BJ (cell line): ENCODE measurements at regions not wholly inside any gene's neighbourhood (a gene's known extent, or its start where the extent isn't known, plus 50 kb on each side); places are given as distances from the start of the nearest gene placed in this dataset.

Source experiments
- CTCF ChIA-PET: fragments of 350-600 bp; formaldehyde crosslinking; extraction: SDS; loops from one replicate; lab custom pipeline; 2021; ENCODE audit warnings: antibody characterized with exemption, inconsistent platforms; lab: Yijun Ruan, JAX
- POLR2A ChIA-PET: fragments of 300-600 bp; sonication (Branson Sonifier 250); formaldehyde crosslinking; extraction: SDS; loops from one replicate; lab custom pipeline; 2021; ENCODE audit warnings: antibody characterized with exemption; lab: Charles Lee
- DNase-seq: peaks from one replicate; pipeline ENCODE4 v3.0.0-alpha.2; 2011; ENCODE audit warnings: low read depth
- H3K27me3 ChIP-seq: 2 replicates; pipeline ENCODE4 v1.6.0; 2011; ENCODE audit warnings: low read length; ENCODE audit not compliant: control insufficient read depth, insufficient read depth
- H3K36me3 ChIP-seq: 2 replicates; pipeline ENCODE4 v1.5.1; 2011; ENCODE audit warnings: low read length; ENCODE audit not compliant: control insufficient read depth, insufficient read depth
- H3K4me3 ChIP-seq: 2 replicates; pipeline ENCODE4 v1.5.1; 2011; ENCODE audit warnings: low read depth, mild to moderate bottlenecking, control low read depth, low read length
- CTCF ChIP-seq: IDR thresholded peaks from 2 replicates; pipeline ENCODE4 v1.5.1; 2011; ENCODE audit warnings: low read depth, mild to moderate bottlenecking, control low read depth, inconsistent platforms, low read length, moderate library complexity; ENCODE audit not compliant: insufficient read depth

- TF ChIP-seq CTCF, result no peak
- POLR2A ChIA-PET, result no interaction called here
- H3K4me3 ChIP-seq, result no peak overlapping the region
- CTCF ChIA-PET, result interaction anchor here (3.5 kb wide), 1 partner anchor 25 kb away, joined by 13 read pairs; no protein-coding TSS in a partner anchor
- peak; percentile 65 for DNase-seq
- no peaks in the 10 kb centered on the region for H3K36me3 ChIP-seq
- H3K27me3 ChIP-seq, result no peaks in the 10 kb centered on the region
Observed at GRCh38 chr1:55400508-55400907, 185.3 kb upstream of the USP24 start.

- POLR2A ChIA-PET, result interaction anchor here (0.5 kb wide), 1 partner anchor 325 kb away, joined by 3 read pairs; no protein-coding TSS in a partner anchor
- no peak for DNase-seq
- Histone ChIP-seq H3K36me3 (no peaks in the 10 kb centered on the region), H3K4me3 (no peak overlapping the region), H3K27me3 (no peaks in the 10 kb centered on the region)
- TF ChIP-seq CTCF, result no peak
- CTCF ChIA-PET, result interaction anchor here (1.6 to 3.5 kb wide), 3 partner anchors 19 to 24 kb away, joined by 3 to 13 read pairs (median 4); no protein-coding TSS in a partner anchor
Observed at GRCh38 chr1:55399346-55399745, 184.2 kb upstream of the USP24 start.

- no peak for TF ChIP-seq CTCF
- POLR2A ChIA-PET, result no interaction called here
- CTCF ChIA-PET, result interaction anchor here (1.0 to 1.6 kb wide), 2 partner anchors 16 to 21 kb away, joined by 3 to 4 read pairs; no protein-coding TSS in a partner anchor
- DNase-seq, result no peak
- H3K4me3 ChIP-seq, result no peak overlapping the region
- H3K27me3 ChIP-seq, result no peaks in the 10 kb centered on the region
- H3K36me3 ChIP-seq, result no peaks in the 10 kb centered on the region
Observed at GRCh38 chr1:55396381-55396891, 181.3 kb upstream of the USP24 start.

GRCh38 chr1:55388960-55389359, 173.8 kb upstream of the USP24 start:
- TF ChIP-seq CTCF, result no peak
- POLR2A ChIA-PET, result no interaction called here
- Histone ChIP-seq H3K27me3 (no peaks in the 10 kb centered on the region), H3K4me3 (no peak overlapping the region), H3K36me3 (no peaks in the 10 kb centered on the region)
- no peak for DNase-seq
- CTCF ChIA-PET, result interaction anchor here (1.0 kb wide), 1 partner anchor 14 kb away, joined by 3 read pairs; no protein-coding TSS in a partner anchor

GRCh38 chr1:55387145-55387544, 172.0 kb upstream of the USP24 start:
- no peak for DNase-seq
- TF ChIP-seq CTCF, result no peak
- Histone ChIP-seq H3K27me3 (no peaks in the 10 kb centered on the region), H3K4me3 (no peak overlapping the region), H3K36me3 (no peaks in the 10 kb centered on the region)
- CTCF ChIA-PET, result interaction anchor here (1.3 kb wide), 1 partner anchor 9 kb away, joined by 3 read pairs; no protein-coding TSS in a partner anchor
- POLR2A ChIA-PET, result no interaction called here
